NCI-H446 treated with DMSO at 0.1 percent for 48 hours (cell line): ENCODE measurements at regions not wholly inside any gene's neighbourhood (a gene's known extent, or its start where the extent isn't known, plus 50 kb on each side); places are given as distances from the start of the nearest gene placed in this dataset.
A peak's percentile ranks its signal among the peaks of the same experiment; 100 is the strongest.
"Not testable (repeated sequence)": the region's sequence is repeated elsewhere in the genome, so short reads cannot be mapped to it uniquely, and the experiment has no call there.

Experiments
- DNase-seq: peaks from one replicate; lab custom pipeline; 2025; lab: John Stamatoyannopoulos, UW

DNA sequence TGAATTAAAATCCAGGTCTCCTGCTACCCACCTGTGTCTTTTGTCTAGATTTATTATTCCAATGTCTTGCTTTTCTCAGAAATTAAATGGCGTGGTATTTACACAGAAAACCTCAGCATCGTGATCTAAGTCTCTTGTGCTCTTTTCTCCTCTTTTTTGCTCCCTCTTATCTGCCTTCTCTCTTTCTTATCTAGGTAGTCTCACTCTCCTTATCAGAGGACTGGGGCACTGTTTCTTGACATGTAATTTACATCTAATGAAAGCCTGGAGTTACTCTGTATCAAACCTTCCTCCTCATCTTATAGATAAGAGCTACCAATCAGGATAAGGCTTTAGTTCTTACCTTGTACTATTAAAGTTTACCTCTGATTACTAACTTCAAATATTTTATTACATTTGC is 933.8 kb downstream of the TLE1 start:
- DNase-seq = no peak

DNA sequence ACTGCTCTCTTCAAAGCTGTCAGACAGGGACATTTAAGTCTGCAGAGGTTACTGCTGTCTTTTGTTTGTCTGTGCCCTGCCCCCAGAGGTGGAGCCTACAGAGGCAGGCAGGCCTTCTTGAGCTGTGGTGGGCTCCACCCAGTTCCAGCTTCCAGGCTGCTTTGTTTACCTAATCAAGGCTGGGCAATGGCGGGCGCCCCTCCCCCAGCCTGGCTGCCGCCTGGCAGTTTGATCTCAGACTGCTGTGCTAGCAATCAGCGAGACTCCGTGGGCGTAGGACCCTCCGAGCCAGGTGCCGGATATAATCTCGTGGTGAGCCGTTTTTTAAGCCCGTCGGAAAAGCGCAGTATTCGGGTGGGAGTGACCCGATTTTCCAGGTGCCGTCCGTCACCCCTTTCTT is 942.3 kb downstream of the TLE1 start:
- DNase-seq = not testable (repeated sequence)

DNA sequence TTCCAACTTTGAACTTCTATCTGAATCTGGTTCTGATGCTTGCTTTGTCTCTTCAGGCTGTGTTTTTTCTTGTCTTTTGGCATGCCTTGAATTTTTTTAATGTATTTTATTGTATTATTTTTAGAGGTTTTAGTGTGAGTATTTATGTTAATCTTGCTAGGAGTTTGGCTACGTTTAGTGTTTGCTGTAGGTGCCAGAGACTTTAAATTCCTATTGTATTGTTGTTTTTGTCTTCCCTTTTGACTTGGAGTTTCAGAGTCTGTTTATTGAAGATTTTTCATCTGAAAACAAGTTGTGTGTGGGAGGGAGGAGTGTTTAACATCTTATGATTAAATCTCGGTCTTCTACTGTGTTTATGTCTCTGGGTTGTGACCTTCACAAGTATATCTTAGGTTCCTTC is 956.8 kb downstream of the TLE1 start:
- DNase-seq = no peak

DNA sequence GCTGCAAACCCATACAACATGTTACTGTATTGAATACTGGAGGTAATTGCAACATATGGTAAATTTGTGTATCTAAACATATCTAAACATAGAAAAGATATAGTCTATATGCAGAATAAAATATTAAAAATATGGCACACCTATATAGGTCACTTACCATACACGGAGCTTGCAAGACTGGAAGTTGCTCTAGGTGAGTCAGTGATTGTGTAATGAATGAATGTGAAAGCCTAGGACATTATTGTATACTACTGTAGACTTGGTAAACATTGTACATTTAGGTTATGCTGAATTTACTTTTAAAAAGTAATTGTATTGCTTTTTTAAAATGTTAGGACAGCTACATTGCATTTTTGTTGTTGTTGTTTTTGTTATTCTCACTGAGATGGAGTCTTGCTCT is 968.8 kb downstream of the TLE1 start:
- DNase-seq = no peak

DNA sequence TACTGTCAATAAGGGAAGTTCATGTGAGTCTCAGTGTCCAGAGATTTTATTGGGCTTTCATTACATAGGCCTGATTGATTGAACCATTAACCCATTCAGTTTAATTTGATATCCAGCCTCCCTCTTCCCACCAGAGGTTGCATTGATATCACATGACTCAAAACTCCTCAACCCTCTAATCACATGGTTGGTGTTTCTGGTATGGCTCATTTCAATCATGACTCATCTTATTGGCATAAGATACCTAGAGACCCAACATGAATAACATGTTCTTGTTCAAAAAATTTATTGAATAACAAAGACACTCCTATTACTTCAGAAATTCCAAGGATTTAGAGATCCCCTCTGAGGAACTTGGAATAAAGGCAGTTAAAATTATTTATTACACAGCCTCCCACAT is 982.2 kb downstream of the TLE1 start:
- DNase-seq = no peak

DNA sequence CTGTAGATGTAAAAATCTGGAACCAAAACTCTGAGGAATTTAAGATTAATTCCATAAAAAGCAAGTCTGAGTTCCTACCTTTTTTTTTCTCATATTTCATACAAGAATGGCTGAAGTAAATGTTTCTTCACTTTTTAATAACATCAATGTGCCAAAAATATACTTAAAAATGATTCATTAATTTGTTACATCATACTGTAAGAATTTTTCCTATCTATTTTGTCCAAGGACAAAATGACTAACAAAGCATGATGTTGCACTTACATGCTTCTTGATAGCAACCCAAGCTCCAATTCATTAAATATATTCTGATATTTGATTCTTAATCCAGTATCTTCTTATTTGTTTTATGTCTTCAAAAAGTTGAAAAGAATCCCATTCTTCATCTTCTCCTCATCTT is 988.3 kb downstream of the TLE1 start:
- DNase-seq = no peak

DNA sequence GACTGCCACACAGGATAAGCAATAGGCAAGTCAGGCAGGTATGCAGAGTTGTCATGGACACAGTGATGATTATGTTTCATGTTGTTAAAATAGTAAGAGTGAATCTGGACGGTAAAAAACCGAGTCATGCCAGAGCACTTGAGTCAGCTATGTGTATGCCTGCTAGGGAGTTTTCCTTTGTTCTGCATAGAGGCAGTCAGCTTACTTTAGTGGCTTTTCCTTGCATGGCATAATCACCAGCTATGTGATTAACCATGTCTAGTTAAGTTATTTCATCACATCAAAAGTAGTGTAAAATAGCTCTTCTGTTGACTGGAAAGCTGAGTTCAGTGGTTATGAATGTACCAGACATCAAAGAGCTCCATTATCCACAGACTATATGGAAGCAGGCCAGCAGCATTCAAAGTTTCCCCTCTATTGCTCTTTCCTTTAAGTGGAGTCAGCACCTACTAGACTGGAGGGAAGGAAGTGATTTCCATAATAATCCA is 989.8 kb downstream of the TLE1 start:
- no peak for DNase-seq

DNA sequence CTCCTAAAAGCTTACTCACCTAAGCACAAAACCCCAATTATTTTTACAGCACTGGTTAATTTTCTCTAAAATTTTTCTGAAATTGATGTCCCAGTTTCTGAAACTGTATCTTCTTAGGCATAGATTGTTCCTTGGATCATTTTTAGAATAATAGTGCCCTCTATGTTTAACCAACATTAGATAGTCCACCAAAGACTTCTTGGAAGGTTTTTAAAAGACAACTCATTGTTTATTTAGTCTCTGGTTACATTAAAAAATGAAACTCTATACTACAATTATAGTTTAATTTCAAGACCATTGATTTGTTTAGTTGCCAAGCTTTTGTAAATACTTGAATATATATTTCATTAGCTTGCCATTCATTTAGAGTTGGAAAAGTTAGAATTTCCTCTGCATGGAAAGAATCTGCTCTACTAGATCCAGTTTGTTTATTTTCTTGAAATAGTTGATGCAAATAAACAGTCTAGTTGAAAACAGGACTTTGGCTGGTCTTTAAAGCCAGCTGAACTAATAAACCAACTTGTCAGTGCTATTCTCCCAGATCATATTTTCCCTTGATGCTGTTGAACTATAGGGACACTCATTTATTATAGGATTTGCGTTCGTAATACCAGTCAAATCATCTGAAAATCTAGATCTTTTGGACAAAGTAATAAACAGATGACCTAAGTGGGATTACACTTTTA is 990.5 kb downstream of the TLE1 start:
- no peak for DNase-seq

DNA sequence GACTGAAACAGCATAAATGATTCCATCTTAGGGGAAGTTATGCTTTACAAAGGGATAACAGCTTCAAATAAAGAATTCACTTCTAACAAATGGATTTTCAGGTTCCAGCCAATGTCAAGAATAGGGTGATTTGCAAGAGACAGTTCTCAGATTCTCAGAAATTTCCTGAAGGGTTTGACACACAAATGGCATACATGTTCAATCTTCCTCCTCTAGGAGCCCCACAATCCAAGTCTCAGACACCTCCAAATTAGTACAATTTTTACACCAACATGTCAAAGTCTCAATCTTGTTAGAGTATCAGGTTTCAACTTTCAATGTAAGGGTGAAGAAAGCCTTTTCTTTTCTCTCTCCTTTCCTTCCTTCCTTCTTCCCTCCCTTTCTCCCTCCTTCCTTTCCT is 996.6 kb downstream of the TLE1 start:
- DNase-seq = no peak

DNA sequence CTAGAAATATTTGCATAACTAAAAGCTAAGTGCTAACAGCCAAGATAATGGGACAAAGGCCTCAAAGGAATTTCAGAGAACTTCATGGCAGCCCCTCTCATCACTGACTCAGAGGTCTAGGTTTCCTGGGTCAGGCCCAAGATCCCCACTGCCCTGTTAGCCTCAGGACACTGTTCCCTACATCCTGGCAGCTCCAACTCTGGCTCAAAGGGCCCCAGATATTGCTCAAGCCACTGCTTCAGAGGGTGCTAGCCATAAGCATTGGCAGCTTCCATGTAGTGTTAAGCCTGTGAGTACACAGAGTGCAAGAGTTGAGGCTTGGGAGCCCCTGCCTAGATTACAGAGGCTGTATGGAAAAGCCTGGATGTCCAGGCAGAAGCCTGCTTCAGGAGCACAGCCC is 998.1 kb downstream of the TLE1 start:
- no peak for DNase-seq

DNA sequence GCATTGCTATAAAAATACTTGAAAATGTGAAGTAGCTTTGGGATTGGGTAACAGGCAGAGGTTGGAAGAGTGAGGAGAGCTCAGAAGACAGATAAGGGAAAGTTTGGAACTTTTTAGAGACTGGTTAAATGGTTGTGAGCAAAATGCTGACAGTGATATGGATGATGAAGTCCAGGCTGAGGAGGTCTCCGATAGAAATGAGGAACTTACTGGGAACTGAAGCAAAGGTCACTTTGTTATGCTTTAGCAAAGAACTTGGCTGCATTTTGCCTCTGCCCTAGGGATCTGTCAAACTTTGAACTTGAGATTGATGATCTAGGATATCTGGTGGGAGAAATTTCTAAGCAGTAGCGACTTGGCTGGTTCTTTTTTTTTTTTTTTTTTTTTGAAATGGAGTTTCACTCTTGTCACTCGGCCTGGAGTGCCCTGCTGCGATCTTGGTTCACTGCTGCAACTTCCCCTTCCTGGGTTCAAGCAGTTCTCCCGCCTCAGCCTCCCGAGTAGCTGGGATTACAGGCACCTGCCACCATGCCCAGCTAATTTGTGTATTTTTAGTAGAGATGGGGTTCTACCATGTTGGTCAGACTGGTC is 998.9 kb downstream of the TLE1 start:
- no peak for DNase-seq

DNA sequence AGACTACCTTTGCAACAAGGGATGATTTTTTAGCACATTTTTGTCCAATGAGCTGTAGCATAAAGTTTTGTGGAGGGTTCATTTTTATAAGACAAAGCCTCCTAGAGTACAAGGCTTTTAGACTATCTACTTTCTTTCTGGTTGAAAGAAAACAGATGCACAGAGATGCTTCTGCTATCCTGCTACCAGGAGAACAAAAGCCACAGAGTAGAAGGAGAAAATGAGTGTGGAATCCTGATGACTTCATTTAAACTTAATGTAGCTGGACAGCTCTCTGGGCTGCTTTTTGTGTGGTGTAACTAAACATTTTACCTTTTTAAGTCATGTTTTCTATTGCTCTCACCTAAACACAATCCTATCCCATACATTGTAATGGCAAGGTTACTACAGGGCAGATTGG is 1009.4 kb downstream of the TLE1 start:
- DNase-seq = no peak

DNA sequence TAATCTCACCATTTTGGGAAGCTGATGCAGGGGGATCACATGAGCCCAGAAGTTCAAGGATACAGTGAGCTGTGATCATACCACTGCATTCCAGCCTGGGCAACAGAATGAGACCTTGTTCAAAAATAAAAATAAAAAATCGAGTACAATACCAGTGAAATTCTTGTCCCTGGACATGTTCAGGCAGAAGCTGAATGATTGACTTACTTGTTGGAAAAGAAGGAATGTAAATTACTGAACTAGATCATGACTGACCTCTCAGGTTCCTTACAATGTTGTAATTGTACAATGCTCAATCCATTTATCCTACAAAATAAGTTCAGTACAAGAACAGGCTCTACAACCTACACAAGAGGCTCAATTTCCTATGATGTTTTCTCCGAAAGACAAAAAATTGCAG is 1010.4 kb downstream of the TLE1 start:
- no peak for DNase-seq

DNA sequence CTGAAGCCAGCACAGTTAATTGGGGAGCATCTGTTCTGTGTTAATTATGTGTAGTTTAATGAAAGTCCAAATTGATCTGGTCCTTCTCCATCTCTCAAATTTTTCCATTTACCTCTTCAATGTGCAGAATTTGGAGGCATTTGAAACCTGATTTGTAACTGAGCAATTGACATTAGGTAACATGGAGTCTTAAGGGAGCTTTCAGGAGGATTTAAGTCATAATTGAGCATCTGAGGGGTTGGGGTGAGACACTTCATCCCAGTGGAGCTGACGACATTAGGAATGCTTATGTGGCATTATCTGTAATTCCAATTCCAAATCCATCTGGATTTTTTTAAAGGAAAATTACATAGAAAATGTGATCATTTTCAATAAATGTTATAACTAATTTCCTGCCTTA is 1015.9 kb downstream of the TLE1 start:
- DNase-seq = no peak

DNA sequence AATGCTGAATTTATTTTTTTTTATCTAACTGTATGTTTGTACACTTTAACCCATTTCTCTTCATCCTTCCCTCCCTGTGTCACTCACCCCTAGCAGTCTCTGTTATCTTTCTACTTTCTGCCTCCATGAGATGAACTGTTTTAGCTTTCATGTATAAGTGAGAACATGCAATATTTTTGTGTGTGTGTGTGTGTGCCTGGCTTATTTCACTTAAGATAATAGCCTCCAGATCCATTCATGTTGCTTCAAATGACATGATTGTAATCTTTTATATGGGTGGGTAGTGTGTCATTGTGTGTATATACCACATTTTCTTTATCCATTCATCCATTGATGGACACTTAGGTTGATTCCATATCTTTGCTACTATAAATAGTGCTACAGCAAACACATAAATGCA is 1023.9 kb downstream of the TLE1 start:
- DNase-seq = no peak

DNA sequence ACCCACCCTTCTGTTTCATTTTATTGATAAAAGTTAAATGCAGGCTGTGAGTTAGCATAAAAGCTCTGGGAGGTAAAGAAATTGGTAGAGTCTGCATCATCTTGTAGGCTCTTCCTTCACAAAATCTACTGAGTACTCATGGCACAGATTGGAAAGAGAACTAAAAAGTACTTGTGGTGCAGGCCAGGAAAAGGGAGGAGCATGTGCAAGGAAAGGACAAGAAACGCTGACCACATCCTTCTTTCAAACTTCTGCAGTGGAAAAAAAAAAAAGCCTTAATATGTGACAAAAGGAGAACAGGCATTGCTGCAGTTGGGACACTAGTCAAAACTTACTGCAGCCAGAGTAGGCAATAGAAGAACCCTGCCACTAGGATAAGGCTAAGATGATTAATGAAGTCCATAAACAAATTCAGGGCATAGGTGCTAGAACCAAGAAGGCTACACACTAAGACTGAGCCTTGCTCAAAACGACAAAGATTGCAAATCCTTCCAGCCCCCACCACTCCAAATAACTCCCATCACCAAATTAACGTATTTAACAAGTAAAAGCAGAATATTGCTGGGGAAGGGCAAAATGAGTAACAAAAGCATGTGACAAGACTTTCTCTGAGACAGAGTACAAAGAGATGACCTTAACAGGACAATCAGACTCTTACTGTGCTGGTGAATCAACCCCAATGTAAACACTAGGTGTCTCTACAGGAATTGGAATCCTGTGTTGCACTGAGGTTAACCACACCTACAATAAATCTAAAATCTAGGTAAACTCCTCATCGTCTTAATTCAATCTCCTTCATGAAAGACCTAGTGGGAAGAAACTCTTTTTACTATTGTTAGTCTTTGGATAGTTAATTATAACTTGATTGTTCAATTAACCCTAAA is 1024.8 kb downstream of the TLE1 start:
- no peak for DNase-seq

DNA sequence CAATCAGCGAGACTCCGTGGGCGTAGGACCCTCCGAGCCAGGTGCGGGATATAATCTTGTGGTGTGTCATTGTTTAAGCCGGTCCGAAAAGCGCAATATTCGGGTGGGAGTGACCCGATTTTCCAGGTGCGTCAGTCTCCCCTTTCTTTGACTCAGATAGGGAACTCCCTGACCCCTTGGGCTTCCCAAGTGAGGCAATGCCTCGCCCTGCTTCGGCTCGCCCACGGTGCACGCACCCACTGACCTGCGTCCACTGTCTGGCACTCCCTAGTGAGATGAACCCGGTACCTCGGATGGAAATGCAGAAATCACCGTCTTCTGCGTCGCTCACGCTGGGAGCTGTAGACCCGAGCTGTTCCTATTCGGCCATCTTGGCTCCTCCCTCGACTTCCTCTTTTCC is 1029.6 kb downstream of the TLE1 start:
- not testable (repeated sequence) for DNase-seq

DNA sequence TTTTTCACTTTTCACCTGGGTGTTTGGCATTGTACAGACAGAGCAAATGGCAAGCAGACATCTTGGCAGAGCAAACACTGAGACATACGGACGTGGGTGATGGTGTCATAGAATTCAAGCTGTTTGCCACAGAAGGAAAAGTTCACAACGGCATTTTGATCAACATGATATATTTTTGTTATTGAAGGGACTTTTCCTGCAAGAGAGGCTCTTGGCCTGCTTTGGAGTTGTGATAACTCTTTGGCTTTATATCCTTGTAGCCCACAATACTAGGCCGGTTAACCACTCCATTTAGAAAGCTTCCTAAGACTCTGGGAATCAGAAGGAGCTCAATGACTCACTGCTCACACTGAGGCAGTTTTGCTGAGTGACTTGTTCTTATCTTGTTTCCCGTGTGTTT is 1038.3 kb downstream of the TLE1 start:
- DNase-seq = peak; percentile 70

DNA sequence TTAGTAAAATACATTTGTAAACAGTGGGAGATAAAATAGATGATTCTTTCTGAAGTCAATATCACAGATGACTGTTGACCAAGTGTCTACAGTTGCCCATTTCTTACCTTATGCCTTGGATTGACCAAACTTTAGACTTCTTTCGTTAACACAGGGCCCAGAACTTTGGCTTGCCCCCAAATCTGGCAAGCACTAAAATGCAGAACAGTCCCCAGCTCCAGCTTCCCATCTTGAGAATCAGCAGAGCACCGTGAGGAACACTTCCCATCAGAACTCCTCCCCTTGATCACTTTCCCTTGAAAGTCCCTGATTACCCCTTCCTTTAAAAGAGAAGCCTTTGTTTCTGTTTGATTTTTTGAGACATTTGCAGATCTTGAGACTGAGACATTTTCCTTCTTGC is 1039.9 kb downstream of the TLE1 start:
- DNase-seq = no peak

DNA sequence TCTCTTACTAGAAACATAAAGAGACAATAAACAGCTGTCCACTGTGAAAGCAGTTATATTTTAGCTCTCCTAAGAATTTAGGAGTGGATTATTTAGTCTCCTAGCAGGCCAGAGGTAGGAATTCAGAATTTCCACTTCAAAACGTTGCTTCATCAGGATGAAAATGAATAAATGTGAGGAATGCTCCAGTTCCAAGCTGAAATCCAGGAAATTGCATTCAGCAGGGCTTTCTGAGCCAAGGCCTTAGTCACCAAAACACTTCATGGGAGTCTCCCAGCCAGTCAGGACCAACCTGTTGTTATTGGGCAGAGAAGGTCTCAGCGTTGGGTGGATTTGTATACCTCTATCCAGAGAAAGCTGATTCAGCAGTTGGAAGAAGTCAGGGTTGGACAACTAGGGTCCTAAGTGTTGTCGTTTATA is 1040.3 kb downstream of the TLE1 start:
- DNase-seq = peak; percentile 13

DNA sequence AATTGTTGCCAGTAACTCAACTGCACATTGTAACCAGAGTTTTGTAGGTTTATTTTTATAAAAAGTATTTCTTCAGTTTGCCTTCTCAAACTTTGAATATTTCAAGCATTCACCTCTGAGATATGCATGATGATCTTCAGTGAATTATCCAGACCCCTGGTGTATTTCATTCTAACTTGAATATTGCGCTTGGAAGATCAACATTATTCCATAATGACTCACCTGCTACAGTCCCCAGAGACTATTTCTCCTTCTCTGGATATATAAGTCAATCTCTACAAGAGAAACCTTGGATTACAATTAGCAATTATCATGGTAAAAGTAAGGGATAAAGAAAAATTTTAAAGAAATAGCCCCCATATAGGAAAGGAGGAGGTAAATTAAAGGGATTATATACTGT is 1041.0 kb downstream of the TLE1 start:
- no peak for DNase-seq

DNA sequence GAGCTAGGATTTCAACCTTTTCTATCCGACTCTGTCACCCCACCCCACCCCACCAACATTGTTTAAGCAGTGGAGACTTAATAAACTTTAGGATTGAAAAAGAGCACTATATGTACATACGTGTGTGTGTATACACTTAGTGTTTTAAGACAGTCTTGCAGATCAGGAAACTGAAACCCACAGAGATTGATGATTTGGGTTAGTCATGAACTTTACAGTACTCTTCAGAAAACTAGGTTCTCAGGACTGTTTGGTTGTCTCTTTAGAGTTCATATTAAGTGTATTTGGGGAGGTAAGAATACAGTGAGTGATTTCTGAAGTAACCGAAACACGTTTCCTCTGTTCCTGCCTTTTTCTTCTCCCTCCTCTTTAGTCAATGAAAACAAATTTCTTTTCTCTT is 1043.1 kb downstream of the TLE1 start:
- no peak for DNase-seq

DNA sequence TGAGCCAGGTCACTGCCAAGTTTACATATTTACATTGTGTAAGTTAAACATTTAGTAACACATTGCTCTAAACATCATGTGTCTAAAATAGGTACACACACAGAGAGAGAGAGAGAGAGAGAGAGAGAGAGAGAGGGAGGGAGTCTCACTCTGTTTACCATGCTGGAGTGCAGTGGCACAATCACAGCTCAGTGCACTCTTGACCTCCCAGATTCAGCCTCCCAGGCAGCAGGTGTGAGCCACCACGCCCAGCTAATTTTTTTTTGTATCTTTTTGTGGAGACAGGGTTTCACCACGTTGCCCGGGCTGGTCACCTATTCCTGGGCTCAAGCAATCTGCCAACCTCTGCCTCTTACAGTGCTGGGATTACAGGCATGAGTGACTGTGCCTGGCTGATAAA is 1045.3 kb downstream of the TLE1 start:
- no peak for DNase-seq
